Vagina (tissue), 2 donors: ENCODE measurements at regions not wholly inside any gene's neighbourhood (a gene's known extent, or its start where the extent isn't known, plus 50 kb on each side); places are given as distances from the start of the nearest gene placed in this dataset.
"Not testable (repeated sequence)": the region's sequence is repeated elsewhere in the genome, so short reads cannot be mapped to it uniquely, and the experiment has no call there.

ENCODE experiments used
- CTCF ChIP-seq, 3 experiments: fragments of 450-650 bp in 2 of 3; fragments of 200-600 bp in 1 of 3; sonication (generic) in 1 of 3; IDR thresholded peaks; one replicate each; pipeline ENCODE4 v1.5.1; 2017 to 2019; ENCODE audit warnings: antibody characterized with exemption in 3 of 3, mild to moderate bottlenecking in 2 of 3, moderate library complexity in 2 of 3
- POLR2A ChIP-seq, 2 donors: fragments of 450-650 bp; IDR thresholded peaks; one replicate each; pipeline ENCODE4 v1.6.1; 2017; ENCODE audit warnings: antibody characterized with exemption in 2 of 2, mild to moderate bottlenecking in 2 of 2, moderate library complexity in 2 of 2

DNA sequence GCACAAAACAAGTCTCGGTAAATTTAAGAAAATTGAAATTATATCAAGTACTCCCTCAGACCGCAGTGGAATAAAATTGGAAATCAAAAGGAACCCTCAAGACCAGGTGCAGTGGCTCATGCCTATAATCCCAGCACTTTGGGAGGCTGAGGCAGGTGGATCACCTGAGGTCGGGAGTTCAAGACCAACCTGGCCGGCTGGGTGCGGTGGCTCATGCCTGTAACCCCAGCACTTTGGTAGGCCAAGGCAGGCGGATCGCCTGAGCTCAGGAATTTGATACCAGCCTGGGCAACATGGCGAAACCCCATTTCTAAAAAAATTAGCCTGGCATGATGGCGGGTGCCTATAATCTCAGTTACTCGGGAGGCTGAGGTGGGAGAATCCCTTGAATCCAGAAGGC is 135.7 kb upstream of the RAG2 start:
- TF ChIP-seq CTCF, POLR2A (IDR thresholded peaks at IDR 0.05): not testable (repeated sequence)
